TTC549 (cell line): ENCODE measurements at regions not wholly inside any gene's neighbourhood (a gene's known extent, or its start where the extent isn't known, plus 50 kb on each side); places are given as distances from the start of the nearest gene placed in this dataset.

ENCODE experiments used
- FAIRE-seq: peaks from 2 replicates; lab custom pipeline; 2012; peaks lifted over from hg19 to GRCh38; lab: Jason Lieb, UNC

DNA sequence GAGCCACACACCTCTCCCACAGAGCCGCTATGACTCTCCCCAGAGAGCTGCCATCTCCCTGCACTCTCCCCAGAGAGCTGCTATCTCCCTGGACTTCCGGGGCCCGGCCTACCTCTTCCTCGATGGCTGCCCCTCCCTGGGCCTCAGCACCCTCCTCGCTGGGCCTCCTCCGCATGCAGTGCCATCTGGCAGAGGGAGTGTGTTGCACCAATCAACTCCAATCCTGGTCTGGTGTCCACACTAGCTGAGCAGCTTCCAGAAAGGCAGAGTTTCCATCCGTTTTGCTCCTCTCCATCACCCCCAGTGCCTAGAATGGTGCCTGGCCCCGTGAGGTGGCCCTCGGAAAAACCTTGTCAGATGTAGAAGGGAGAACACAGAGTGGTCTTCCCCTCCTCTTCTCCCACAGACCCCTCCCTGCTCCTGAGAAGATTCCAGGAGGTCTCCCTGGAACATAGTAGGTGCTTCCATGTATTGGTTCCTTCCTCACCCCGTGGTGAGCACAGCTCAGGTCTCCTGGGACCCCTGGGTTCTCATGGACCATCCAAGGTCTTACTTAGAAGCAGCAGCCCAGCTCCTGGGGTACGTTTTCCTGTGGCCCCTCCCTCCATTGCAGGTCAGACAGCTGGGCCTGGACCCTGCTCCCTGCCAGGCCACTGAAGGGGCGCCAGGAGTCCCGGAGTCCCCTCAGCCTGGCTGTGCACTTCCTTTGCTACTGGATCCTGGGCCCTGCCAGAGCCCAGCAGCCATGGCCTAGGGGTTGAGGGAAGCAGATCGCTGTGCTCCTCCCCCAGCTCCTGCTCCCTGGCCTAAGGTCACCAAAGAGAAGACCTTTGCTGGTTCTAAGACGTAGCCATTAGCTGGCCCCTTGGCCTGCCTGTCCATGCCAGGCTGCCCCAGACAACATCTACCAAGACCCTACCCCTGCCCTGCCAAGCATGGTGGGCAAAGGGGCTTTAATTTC is 233.8 kb upstream of the GSE1 start:
- no peak for FAIRE-seq

DNA sequence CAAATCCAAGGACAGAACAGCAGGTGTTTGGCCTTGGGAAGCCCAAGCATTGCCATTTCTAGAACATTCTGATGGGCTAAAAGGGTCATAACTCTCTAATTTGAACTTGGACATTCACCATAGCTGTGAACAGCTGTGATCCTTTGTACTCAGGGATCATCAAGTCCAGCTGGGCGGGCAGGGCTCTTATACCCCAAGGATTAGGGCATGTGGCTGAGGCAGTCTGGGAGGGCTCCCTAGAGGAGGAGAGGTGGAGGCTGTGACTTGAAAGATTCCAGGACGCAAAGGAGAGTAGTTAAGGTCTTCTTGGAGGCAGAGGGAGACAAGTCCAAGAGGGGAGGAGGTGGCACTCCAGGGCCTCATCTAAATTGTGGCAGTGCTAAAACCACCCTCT is 233.1 kb upstream of the GSE1 start:
- no peak for FAIRE-seq

DNA sequence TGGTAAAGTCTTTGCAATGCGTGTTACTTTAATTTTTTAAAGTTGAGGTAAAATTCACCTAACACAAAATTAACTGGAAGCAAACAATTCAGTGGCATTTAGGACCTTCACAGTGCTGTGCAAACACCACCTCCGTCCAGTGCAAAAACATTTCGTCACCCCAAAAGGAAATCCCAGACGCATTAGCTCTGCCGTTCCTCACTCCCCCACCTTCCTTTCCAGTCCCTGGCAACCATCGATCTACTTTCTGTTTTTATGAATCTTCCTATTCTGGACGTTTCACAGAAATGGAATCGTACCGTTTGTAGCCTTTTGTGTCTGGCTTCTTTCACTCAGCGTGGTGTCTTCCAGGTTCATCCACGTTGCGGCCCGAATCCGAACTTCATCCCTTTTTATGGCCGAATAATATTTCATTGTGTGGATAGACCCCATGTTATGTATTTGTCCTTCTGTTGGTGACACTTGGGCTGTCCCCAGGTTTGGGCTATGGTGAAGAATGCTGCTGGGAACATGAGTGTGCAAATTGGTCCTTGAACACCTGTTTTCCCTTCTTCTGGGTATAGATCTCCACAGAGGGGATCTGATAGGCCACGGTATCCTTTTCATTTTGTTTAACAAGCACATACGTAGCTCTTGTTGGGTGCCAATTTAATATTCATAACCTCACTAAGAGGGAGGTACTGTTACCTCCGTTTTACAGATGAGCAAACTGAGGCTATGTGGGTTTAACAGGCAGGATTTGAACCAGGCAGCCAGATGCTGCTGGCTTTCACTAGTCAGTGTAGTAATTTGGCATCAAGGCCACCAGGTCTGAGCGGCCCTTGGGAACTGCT is 232.0 kb upstream of the GSE1 start:
- no peak for FAIRE-seq

DNA sequence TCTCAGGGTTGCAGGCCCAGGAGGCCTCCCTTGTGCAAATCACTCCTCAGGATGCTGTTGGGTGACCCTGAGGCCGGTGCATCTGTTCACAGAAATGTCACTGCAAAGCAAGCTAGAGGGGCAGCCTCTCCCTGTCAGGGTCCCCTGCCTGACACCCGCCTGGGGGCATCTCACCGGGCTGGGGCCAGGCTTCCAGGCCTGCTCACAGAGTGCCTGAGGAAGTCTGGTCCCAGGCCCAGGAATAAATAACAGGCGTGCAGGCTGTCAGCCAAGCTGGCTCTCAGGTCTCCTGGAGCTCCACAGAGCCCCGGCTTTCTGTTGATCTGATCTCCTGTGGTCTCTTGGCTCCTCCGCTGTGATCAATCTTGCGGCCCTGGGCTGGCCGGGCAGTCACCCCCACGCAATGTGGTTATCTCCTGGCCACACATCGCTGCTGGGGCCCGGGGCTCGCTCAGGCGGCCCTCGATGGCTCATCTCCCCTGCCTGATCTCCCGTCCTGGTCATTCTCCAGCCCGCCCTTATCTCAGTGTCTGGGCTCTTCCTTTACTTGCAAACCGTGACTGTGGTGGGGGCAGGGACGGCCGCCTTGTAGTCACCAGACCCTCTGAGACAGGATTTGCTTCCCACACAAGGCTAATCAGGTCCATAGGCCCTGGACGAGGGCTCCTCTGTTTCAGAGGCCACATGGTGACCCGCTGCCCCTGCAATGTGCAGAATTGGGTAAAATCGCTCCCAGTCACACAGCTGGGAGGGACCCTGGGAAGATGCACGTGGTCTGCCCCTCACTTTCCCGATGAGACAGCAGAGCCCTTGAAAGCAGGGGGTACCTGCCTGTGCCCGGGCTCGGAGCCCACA is 231.2 kb upstream of the GSE1 start:
- no peak for FAIRE-seq

DNA sequence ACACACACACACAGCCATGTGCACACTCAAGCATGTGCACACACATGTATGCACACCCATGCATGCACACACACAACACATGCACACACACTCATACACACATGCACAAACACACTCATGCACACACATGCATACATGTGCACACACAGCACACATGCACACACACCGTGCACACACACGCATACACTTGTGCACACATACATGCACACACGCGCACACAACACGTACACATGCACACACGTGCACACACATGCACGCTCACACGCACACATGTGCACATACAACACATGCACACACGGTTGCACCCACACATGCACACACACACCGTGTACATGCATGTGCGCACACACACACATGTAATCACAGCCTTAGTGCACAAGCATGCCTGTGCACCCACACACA is 230.4 kb upstream of the GSE1 start:
- no peak for FAIRE-seq

DNA sequence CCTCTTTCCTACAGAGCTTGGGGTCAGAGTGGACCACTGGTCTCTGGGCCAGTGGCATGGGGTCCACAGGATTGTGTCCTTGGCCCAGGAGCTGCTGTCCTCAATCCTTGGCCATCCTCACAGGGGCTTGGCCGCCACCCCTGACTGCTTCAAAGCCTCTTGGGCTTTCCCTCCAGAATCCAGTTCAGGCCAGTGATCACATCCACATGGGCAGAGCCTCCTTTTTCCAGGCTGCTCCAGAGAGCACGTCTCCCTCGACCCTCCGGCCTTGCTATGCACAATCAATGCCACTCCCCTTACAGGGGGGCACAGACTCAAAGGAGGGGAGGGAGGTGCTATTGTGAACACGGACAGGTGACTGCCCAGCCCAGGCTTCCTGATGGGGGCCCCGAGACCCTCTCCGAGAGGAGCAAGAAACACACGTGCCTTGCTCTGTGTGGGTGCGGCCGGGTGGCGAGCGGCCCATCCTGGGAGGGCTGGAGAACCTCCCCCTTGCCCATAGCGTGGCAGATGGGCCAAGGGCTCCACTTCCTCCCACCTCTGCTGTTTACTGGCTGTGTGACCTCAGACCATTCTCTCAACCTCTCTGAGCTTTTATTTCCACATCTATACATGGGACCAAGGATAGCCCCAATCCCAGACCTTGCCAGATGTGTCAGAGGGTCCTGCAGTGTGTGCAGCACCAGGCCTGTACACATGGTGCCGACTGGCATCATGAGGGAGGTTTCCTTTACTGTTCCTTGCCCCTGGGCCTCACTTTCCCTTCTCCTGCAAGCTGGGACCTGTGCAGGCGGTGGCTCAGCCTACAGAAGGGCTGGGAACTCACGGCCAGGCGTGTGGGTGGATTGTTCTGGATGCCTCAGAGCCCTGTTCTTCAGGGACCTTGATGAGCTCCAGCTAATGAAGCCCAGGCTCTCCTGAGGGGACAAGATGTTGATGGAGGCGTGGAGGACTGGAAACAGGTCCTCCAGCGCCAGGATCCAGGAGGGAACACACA is 229.0 kb upstream of the GSE1 start:
- FAIRE-seq, result no peak

DNA sequence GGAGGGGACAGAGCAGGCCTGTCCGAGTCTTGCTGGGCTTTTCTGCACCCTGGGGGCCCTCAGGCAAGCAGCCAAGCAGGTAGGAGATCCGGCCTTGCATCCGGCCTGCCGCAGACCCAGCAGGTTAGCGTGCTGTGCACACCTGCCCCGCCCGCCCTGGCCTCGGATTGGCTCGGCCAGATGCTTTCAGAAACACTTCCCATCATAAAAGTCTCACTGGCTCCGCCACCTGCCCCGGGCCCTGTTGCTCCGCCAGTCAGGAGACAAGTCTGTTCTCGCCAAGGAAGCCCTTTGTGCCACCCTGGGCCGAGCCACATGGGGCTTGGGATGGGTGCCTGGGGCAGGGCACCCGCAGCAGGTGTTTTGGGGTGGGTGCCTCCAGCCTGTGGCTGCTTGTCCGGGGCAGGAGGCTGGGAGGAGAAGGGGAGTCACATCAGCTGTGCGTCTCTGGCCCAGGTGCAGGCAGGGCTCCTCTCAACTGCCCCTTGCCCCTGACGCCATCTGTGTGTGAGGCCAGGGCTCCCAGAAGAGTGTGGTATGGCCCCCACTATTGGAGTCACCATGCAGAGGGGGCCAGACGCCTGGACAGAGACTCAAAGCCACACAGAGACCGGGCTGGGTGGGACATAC is 228.2 kb upstream of the GSE1 start:
- no peak for FAIRE-seq

DNA sequence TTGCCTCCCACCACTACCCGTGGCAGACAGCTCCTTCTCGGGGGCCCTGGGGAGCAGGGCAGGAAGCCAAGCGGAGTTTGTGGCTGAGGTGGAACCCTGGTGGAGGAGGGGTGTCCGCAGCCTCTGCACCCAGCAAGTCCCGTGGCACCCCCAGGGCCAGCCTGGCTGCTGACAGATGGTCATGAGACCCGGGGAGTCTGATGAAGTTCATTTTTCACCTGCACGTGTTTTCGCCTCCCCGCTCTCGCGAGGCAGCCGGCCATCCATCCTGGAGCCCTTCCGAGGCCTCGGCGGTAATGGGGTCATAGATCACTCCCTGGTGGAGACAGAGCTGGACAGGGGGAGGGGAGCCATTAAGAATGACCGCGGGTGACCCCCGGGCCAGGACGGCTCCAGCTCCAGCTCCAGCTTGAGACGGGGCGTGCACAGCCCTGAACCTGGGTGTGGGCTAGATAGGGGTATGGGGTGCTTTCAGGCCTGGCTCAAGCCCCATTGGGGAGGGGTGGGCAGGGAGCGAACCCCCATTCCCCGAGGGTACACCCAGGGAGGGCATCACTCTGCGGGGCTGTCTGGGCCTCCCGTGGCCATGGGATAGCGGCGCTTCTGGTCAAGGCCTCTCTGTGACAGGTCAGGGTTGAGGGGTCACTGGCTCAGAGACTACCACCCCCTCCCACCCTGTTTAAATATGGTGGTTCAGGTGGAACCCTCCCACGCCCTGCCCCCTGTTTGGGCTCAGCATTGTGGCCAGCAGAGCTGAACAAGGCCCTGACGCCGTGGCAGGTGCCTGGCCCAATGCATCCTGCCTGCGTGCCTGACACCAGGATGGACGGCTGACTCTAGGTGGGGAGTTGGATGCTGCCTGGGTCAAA is 227.4 kb upstream of the GSE1 start:
- FAIRE-seq, result no peak

DNA sequence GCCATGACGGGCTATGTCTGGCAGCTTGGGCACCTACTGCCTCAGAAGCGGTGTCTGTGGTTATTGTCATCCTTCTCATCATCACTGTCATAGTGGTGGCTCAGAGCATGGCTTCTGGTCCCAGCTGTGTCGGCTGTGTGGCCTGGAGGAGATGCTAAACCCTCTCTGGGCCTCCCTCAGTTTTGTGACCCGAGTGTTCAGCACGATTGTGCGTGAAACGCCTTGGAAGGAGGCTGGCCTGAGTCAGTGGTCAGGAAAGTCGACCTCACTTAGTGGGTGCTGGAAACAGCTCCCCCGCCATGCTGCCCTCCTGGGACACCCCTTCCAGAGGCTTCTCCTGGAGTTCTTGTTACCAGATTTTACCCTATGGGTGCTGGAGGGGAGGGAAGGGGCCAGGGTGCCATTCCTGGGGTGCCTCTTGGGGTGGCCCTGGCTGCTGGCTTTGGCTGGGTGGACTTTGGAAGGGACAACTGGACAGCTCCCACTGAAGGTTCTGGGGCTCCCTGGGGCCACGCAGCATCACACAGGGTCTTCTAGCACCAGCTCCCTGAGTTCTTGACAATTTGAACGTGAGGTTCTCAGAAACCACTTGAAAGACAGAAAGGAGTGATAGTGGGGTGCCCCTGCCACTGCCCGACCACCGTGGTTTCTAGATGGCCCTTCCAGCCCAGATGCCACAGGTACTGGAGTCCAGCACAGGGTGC is 226.5 kb upstream of the GSE1 start:
- FAIRE-seq, result no peak

DNA sequence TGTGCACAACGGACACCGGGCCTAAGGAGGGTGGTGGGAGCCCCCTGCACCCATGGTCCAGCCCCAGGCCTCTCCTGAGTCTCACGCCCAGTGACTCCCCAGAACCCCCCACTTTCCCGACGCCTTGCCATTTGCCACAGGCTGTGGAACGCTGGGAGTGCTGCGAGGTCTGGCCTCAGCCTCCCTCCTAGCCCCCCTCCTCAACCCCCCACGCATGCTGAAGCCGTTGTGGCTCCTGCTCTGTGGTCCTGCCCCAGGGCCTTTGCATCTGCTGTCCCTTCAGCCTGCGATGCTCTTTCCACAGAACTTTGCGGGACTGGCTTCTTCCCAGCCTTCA is 226.0 kb upstream of the GSE1 start:
- no peak for FAIRE-seq

DNA sequence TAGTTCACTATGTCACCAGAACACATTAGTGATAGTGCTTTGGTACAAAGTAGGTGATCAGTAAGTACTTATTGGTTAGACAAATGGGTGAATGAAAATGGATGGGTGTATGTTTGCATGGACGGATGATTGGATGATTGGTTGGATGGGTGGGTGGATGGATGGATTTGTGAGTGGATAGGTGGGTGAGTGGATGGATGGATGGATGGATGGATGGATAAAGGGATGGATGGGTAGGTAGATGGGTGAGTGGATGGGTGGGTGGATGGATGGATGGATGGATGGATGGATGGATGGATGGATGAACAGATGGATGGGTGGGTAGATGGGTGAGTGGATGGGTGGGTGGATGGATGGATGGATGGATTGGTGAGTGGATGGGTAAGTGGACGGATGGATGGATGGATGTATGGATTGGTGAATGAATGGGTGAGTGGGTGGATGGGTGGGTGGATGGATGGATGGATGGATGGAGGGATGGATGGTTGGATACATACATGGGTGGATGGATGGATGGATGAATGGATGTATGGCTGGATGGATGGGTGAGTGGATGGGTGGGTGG is 225.3 kb upstream of the GSE1 start:
- no peak for FAIRE-seq

DNA sequence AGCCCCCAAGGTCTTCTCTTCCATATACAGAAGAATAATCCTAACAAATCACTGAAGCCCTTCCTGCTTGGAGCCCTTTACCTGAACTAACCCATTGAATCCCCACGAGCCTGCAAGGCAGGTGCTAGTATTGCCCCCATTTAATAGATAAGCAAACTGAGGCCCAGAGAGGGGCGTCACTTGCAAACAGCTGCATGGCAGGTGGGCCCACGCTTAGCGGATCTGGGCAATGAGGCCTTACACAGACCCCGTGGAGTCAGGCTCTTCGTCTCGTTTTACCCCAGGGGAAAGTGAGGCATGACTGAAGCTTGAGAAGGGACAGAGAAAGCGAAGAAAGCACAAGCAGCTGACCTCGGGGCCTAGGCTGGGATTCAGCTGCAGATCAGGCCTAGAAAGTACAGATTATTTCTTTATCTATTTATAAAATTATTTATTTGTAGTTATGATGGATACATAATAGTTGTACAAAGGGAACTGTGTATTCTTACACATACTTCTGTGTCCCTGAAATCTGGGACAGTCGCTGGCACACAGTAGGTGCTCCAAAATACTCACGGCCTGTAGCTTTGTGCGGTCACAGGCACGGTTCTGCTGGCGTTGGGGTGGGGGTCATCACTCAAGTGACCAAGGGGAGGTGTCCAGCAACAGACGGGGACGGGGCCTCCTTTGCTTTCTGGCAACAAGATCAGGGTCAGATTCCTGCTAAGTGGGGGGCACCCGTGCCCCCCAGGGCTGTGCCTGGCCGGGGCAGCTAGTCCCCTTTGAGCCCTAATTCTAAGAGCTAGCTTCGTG is 223.2 kb upstream of the GSE1 start:
- no peak for FAIRE-seq

DNA sequence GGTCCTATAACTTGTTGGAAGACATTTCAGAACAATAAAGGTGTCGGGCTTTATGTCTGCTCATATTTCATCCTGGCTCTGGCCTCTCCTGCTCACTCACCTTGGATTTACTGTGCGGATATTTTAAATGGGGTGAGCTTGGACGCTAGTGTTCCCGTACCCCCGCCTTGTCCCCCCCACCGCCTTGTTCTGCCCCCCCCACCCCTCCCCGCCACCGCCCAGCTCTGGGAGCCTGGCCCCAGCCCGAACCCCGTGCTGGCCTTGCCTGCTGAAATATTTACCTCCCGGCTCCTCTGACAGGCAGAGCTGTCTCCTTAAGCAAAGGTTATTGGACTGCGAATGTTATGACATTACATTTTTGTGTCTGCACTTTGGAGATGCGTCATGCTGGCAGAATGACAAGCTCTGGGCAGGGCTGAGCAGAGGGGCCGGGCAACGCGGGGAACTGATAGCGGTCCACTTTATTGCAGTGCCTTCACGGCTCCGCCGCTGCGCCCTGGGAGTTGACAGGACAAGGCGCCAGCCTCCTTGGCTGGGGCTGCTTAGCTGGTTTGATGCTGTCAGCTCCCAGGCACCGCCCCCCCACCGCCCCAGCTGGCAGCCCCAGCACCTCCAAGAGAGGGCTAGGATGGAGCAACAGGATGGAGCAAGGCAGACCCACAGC is 222.5 kb upstream of the GSE1 start:
- no peak for FAIRE-seq

DNA sequence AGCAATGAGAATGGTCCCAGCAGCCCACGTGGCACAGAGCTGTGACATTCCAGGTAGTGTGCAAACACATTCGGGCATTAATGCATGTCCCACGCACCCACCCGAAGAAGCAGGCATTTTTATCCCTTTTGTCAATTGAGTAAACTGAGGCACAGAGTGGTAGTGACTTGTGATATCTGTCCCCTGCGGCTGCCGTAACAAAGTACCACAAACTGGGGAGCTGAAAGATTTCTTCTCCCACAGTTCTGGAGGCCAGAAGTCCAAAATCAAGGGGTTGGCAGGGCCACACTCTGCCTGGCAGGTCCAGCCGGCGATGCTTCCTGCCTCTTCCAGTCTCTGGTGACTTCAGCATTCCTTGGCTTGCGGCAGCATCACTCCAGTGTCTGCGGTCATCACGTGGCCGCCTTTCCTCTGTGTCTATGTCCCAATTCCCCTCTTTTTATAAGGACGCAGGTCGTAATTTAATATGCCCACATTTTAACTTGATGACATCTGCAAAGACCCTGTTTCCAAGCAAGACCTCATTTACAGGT is 221.9 kb upstream of the GSE1 start:
- FAIRE-seq, result no peak

DNA sequence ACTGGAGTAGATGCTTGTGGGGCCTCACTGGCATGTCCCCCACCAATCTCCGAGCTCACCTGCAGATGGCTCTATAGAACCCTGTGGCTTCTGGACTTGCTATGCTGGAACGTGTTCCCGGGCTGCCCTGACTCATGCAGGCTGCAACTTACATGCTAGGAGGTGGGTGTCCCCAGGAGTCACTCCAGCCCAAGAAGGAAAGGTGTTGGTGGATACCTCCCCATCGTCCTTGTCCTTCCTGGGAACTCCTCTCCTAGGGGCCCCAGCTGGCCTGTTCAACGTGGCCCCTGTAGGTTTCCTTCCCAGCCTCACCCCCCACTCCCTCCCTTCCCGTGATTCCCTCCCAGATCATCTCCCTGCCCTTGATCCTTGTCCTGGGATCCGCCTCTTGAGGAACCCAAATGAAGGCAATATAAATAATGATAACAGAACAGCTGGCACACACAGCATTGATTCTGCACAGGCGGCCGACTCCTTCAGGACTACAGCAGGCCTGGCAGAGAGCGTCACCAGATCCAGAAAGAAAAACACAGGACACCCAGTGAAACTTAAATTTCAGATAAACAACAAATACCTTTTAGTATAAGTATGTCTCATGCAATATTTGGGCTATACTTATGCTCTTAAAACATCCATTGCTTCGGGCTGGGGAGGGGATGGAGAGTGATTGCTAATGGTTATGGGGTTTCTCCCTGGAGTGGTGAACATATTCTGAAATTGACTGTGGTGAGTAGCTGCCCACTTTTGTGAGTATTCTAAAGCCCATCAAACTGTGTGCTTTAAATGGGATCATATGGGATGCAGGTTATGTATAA is 221.1 kb upstream of the GSE1 start:
- FAIRE-seq, result no peak
